Body of pancreas (tissue), 4 donors: ENCODE measurements at regions not wholly inside any gene's neighbourhood (a gene's known extent, or its start where the extent isn't known, plus 50 kb on each side); places are given as distances from the start of the nearest gene placed in this dataset.

Source experiments
- POLR2A ChIP-seq, 3 donors: fragments of 450-650 bp; IDR thresholded peaks; one replicate each; pipeline ENCODE4 v1.6.1; 2016; ENCODE audit warnings: antibody characterized with exemption in 3 of 3, mild to moderate bottlenecking in 2 of 3
- TF ChIP-seq, protein P1 (sequence below), 7 experiments: fragments of 450-650 bp in 4 of 7; fragments of 200-600 bp in 3 of 7; sonication (generic) in 3 of 7; IDR thresholded peaks; one replicate each; pipeline ENCODE4 v1.5.1; 2016 to 2019; ENCODE audit warnings: antibody characterized with exemption in 7 of 7

DNA sequence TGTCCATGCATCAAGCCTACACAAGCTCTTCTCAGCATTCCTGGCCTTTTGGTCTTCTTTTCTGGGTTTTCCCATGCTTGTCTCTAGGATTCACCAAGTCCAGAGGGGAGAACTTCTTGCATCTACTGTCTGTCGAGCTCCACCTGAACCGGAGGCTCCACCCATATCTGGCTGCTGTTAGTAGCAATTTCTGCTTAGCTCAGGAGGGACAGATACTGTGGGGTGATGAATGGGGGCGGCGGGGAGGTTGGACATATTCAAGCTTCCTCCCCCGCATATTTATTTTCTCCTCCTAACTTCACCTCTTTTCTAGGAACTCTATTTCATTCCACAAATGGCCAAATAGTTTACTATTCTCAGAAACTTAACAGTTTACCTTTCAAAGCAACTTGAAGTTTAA lies 163.5 kb downstream of the PTH2R start:
- TF ChIP-seq, protein P1, sequence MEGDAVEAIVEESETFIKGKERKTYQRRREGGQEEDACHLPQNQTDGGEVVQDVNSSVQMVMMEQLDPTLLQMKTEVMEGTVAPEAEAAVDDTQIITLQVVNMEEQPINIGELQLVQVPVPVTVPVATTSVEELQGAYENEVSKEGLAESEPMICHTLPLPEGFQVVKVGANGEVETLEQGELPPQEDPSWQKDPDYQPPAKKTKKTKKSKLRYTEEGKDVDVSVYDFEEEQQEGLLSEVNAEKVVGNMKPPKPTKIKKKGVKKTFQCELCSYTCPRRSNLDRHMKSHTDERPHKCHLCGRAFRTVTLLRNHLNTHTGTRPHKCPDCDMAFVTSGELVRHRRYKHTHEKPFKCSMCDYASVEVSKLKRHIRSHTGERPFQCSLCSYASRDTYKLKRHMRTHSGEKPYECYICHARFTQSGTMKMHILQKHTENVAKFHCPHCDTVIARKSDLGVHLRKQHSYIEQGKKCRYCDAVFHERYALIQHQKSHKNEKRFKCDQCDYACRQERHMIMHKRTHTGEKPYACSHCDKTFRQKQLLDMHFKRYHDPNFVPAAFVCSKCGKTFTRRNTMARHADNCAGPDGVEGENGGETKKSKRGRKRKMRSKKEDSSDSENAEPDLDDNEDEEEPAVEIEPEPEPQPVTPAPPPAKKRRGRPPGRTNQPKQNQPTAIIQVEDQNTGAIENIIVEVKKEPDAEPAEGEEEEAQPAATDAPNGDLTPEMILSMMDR (IDR thresholded peaks at IDR 0.05) = no peak
- no peak for TF ChIP-seq POLR2A (IDR thresholded peaks at IDR 0.05)
